ENCODE measurements at regions not wholly inside any gene's neighbourhood (a gene's known extent, or its start where the extent isn't known, plus 50 kb on each side); places are given as distances from the start of the nearest gene placed in this dataset.

DNA sequence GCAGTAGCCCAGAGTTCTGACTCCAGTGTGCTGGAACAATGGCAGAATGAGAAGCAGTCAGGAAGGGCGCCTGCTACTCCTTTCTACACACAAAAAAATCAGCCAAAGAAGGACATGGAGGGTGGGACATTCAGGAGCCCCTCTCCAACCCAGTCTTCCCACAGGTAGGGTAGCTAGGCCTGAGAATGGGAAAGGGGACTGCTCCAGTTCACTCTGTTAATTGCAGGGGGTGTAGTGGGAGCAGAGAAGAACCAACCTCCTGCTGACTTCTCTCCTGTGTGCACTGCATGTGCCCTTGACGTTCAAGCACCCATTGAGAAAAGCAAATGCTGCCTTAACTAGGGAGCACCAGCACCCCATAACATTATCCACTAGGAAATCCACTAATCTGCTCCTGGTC lies 119.1 kb upstream of the IRX6 start:
- no peaks in the 10 kb centered on the region for H3K36me3 ChIP-seq
- H3K27ac ChIP-seq = no peak overlapping the region
- no peak for DNase-seq (ENCODE audit: low read depth in 1 of 2, low spot score in 1 of 2)
- no peaks in the 10 kb centered on the region for H3K9me3 ChIP-seq (ENCODE audit: low read depth)
- TF ChIP-seq, protein P1, sequence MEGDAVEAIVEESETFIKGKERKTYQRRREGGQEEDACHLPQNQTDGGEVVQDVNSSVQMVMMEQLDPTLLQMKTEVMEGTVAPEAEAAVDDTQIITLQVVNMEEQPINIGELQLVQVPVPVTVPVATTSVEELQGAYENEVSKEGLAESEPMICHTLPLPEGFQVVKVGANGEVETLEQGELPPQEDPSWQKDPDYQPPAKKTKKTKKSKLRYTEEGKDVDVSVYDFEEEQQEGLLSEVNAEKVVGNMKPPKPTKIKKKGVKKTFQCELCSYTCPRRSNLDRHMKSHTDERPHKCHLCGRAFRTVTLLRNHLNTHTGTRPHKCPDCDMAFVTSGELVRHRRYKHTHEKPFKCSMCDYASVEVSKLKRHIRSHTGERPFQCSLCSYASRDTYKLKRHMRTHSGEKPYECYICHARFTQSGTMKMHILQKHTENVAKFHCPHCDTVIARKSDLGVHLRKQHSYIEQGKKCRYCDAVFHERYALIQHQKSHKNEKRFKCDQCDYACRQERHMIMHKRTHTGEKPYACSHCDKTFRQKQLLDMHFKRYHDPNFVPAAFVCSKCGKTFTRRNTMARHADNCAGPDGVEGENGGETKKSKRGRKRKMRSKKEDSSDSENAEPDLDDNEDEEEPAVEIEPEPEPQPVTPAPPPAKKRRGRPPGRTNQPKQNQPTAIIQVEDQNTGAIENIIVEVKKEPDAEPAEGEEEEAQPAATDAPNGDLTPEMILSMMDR (IDR thresholded peaks at IDR 0.05; ENCODE audit: low read depth, low read length) = no peak
- no peaks in the 10 kb centered on the region for H3K4me1 ChIP-seq (ENCODE audit: low read depth)
- H3K4me3 ChIP-seq = no peak overlapping the region
- peaks cover 13% of the 10 kb centered on the region for H3K27me3 ChIP-seq

DNA sequence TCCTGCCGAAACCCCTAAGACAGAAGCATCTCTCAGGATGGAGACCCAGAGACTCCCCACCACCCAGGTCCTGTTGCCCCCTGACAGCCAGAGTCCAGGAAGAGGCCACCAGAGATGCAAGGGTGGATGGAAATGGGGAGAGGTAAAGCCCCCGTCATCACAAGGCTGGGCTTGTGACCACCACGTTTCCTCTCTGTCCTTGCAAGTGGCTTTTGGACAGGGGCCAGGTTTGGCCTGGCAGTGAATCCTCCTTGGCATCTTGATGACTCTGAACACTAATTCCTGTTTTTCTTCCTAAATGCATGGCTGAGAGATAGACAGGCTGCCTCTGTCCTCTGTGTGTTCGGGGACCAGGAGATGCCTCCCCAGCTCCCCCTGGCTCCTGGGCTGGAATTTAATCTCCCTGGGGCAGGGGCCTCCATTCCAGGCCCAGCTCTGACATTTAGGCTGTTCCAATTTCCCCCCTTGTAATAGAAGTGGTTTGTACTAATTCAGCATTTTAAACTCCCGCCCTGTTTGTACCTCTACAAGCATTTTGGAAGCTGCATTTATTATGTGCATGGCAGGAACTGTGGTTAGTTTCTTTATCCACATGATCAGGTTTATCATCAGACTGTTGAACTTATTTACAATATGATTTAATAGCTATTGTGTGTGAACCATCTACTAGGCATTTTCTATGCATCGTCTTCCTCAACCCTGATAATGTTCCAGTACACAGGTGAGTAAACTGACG lies 116.1 kb upstream of the IRX6 start:
- no peak for DNase-seq (ENCODE audit: low read depth in 1 of 2, low spot score in 1 of 2)

DNA sequence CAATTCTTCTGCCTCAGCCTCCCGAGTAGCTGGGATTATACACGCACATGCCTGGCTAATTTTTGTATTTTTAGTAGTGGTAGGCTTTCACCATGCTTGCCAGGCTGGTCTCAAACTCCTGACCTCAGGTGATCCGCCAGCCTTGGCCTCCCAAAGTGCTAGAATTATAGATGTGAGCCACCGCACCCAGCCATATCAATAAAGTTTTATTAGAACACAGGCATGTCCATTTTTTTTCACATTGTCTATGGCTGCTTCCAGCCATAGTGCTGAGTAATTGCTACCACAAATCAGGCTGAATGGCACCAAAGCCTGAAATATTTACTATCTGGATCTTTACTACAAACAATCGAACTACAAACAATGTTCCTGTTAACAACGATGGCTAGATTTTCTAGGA lies 114.4 kb upstream of the IRX6 start:
- H3K36me3 ChIP-seq = no peaks in the 10 kb centered on the region
- no peaks in the 10 kb centered on the region for H3K9me3 ChIP-seq (ENCODE audit: low read depth)
- no peak overlapping the region for H3K27ac ChIP-seq
- peaks cover 4% of the 10 kb centered on the region for H3K4me1 ChIP-seq (ENCODE audit: low read depth)
- H3K4me3 ChIP-seq = no peak overlapping the region
- DNase-seq (ENCODE audit: low read depth in 1 of 2, low spot score in 1 of 2) = no peak
- TF ChIP-seq, protein P1 (IDR thresholded peaks at IDR 0.05; ENCODE audit: low read depth, low read length) = no peak
- peaks cover 45% of the 10 kb centered on the region for H3K27me3 ChIP-seq

More for the DNA sequence above, 116.1 kb upstream of the IRX6 start:
- peaks cover under 1% of the 10 kb centered on the region for H3K4me1 ChIP-seq (ENCODE audit: low read depth)
- H3K9me3 ChIP-seq (ENCODE audit: low read depth) = no peaks in the 10 kb centered on the region
- no peak overlapping the region for H3K4me3 ChIP-seq
- H3K36me3 ChIP-seq = no peaks in the 10 kb centered on the region
- H3K27me3 ChIP-seq = peaks cover 31% of the 10 kb centered on the region
- TF ChIP-seq, protein P1 (IDR thresholded peaks at IDR 0.05; ENCODE audit: low read depth, low read length) = no peak
- H3K27ac ChIP-seq = no peak overlapping the region

DNA sequence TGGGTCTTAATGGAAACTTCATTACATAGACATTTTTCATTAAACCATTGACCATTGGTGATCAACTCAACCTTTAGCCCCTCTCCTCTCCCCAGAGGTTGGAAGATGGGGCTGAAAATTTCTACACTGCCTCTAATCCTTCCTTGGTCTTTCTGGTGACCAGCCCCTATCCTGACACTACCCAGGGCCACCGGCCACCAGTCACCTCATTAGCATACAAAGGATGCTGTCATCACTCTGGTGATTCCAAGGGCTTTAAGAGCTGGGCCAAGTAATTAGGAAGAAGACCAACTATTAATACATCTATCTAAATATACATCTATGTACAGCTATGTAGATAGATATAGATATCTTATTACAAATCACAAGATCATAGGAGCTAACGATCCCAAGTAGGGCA lies 111.2 kb upstream of the IRX6 start:
- Histone ChIP-seq H3K9me3 (ENCODE audit: low read depth) (no peaks in the 10 kb centered on the region), H3K4me1 (ENCODE audit: low read depth) (peaks cover 4% of the 10 kb centered on the region), H3K4me3 (no peak overlapping the region), H3K36me3 (no peaks in the 10 kb centered on the region), H3K27me3 (peaks cover 64% of the 10 kb centered on the region), H3K27ac (no peak overlapping the region)
- DNase-seq (ENCODE audit: low read depth in 1 of 2, low spot score in 1 of 2) = peak in 1 of 2 donors; percentile 77
- TF ChIP-seq, protein P1 (IDR thresholded peaks at IDR 0.05; ENCODE audit: low read depth, low read length) = no peak

DNA sequence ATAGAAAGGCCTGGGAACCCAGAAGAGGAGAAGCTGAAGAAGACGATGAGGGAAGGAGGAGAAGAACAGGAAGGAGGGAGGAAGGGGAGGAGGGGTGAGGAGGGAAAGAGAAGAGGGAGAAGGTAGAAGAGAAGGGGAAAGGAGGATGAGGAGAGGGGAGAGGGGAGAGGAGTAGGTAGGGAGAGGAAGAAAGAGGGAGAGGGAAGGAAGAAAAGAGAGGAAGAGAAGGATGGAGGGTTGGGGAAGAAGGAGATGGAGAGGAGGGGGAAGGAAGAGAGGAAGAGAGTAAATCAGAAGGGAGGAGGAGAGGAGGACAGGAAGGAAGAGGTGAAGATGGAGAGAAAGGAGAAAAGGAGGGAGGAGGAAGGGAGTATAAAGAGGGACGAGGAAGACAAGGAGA lies 109.6 kb upstream of the IRX6 start:
- Histone ChIP-seq H3K4me3 (no peak overlapping the region), H3K27ac (no peak overlapping the region), H3K27me3 (peaks cover 59% of the 10 kb centered on the region), H3K36me3 (no peaks in the 10 kb centered on the region), H3K9me3 (ENCODE audit: low read depth) (no peaks in the 10 kb centered on the region), H3K4me1 (ENCODE audit: low read depth) (peaks cover 4% of the 10 kb centered on the region)
- TF ChIP-seq, protein P1 (IDR thresholded peaks at IDR 0.05; ENCODE audit: low read depth, low read length) = no peak
- DNase-seq (ENCODE audit: low read depth in 1 of 2, low spot score in 1 of 2) = no peak

All from cardiac muscle cell (in vitro differentiated cells and primary cell).